SKM-1 treated with dmso at 0.1 percent for 144 hours (cell line): ENCODE measurements at regions not wholly inside any gene's neighbourhood (a gene's known extent, or its start where the extent isn't known, plus 50 kb on each side); places are given as distances from the start of the nearest gene placed in this dataset.
"Not testable (repeated sequence)": the region's sequence is repeated elsewhere in the genome, so short reads cannot be mapped to it uniquely, and the experiment has no call there.

Experiments
- DNase-seq: peaks from one replicate; lab custom pipeline; 2025; ENCODE audit not compliant: unreplicated experiment; lab: John Stamatoyannopoulos, UW

DNA sequence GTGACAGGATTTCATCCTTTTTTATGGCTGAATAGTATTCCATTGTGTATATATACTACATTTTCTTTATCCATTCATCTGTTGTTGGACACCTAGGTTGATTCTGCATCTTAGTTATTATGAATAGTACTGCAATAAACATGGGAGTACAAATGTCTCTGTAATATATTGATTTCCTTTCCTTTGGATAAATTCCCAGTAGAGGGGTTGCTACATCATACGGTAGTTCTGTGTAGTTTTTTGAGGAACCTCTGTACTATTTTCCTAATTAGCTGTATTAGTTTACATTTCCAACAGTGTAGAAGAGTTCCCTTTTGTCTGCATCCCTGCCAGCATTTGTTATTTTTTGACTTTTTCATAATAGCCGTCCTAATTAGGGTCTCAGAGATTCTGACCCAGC lies 201.3 kb downstream of the GIPC2 start:
- DNase-seq: no peak

GRCh38 chr1:78250201-78250600 lies 204.4 kb downstream of the GIPC2 start:
- no peak for DNase-seq

DNA sequence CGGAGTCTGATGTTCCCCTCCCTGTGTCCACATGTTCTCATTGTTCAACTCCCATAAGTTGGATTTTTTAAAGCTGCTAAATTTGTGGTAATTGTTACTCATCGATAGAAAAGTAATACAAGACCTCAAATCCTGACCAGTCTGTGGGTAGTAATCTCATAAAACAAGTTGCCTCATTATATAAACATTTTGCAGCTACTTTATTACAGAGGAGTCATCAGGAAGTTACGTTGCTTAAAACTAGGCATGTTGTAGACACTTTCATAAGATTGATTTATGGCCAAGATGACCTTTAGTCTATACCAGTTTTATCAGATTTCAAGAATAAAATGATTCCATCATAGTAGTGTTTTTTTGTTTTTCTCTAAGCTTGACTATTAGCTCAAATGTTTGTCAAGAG lies 208.8 kb downstream of the GIPC2 start:
- DNase-seq: no peak

GRCh38 chr1:78255383-78255782 lies 209.6 kb downstream of the GIPC2 start:
- no peak for DNase-seq

GRCh38 chr1:78255846-78256245 lies 210.1 kb downstream of the GIPC2 start:
- no peak for DNase-seq

- no peak for DNase-seq
Measured at GRCh38 chr1:78263459-78263858, 217.7 kb downstream of the GIPC2 start.

GRCh38 chr1:78263946-78264345 lies 218.2 kb downstream of the GIPC2 start:
- DNase-seq: no peak

- no peak for DNase-seq
Measured at GRCh38 chr1:78267513-78268218, 221.9 kb downstream of the GIPC2 start.

- DNase-seq: no peak
Measured at GRCh38 chr1:78269591-78269990, 221.2 kb upstream of the PTGFR start.

GRCh38 chr1:78271423-78271822 lies 219.4 kb upstream of the PTGFR start:
- not testable (repeated sequence) for DNase-seq

DNA sequence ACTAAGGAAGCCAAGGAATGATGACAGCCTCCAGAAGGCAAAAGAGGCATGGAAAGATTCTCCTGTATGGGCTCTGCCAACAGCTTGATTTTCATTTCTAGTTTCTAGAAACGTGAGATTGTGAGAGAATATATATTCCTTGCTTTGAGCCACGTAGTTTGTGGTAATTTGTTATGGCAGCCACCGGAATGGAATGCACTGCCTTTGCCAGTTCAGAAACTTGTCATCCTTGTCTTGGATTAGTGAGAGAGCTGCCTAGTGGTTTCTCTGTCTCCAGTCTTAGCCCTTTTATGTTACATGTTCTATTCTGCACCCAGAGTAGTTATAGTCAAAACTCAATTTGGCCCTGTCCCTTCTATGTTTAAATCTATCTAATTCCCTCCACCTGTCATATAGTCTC lies 216.0 kb upstream of the PTGFR start:
- no peak for DNase-seq

DNA sequence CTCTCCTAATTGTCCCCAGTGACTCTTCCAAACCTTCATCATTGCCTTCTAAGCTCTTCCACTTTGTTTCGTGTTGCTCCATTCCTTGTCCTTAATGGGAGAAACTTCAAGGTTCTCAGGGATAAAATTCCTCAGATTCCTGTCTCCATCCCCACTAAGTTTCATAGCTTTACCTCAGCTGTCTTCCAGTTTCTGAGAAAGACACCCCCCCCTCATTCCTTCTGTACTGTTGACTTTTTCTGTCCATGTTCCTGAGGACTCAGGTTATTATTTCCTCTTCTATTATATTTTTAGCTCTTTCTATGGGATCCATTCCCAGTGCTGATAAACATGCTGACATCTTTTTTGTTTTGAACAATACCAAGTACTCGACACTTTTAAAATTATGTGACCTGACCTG lies 215.3 kb upstream of the PTGFR start:
- DNase-seq: no peak

- DNase-seq: no peak
Measured at GRCh38 chr1:78275906-78276685, 214.7 kb upstream of the PTGFR start.

GRCh38 chr1:78277253-78277652 lies 213.5 kb upstream of the PTGFR start:
- DNase-seq: peak; percentile 47

- no peak for DNase-seq
Measured at GRCh38 chr1:78279051-78279450, 211.7 kb upstream of the PTGFR start.

DNA sequence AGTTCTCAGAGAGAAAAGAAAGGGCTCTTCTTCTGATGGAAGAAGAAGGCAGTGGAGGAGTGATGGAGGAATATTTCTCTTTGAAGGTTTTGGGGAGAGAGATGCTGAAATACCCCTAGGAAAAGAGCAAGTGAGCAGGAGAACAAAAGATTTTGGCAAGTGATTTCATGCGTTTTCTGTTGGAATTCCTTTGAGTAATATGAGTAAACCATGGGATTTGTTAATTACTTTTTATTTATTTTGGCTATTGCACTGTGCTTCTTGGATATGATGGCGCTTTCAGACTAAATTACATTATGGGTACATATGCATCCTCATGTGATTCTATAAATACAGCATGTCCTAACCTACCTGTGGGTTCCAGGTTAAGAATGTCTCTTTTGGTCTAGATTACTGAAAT lies 210.1 kb upstream of the PTGFR start:
- DNase-seq: no peak

DNA sequence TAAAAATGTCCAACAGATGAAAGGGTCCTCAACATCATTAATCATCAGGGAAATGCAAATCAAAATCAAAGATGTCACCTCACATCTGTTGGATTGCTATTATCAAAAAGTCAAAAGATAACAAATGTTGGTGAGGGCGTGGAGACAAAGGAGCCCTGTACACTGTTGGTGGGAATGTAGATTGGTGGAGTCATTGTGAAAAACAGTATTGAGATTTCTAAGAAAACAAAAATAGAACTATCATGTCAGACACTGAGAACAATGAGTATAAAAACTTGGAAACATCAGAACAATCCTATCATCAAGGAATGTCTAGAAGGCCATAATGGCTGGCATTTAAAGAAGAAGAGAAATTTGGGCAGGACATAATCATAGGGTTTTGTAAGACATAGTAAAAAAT lies 209.2 kb upstream of the PTGFR start:
- DNase-seq: no peak

DNA sequence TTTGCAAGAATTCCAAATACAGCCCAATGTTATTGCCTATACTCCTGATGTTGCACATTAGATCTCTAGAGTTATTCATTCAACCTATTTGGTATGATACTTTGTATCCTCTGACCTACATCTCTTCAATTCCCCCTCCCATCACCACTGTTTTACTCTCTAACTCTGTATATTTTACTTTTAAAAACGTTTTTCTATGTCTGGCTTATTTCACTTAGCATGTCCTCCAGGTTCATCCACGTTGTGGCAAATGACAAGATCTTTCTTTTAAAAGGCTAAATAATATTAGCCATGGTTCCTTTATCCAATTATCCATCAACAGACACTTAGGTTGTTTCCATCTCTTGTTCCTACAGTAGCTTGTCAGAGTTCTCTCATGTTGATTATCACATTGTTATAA lies 207.1 kb upstream of the PTGFR start:
- no peak for DNase-seq

- no peak for DNase-seq
Measured at GRCh38 chr1:78284354-78284753, 206.4 kb upstream of the PTGFR start.

GRCh38 chr1:78286686-78287085 lies 204.1 kb upstream of the PTGFR start:
- no peak for DNase-seq

DNA sequence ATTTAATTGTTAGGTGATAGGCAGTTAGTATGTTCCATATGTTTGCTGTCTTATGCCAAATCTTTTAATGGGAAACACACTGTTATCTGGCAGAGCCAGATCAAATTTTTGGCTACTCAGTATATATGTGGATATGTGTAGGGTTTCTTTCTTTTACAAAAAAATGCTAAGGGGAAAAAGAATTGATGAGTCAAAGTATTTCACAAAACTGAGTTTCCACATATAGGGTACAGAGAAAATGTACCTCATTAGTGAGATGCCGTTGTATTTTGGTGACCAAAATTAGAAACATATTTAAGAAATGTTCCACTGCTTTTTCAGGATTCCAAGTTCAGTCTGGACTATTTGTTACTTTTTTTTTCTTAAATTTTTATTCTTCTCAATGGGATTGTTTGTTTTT lies 201.2 kb upstream of the PTGFR start:
- no peak for DNase-seq

DNA sequence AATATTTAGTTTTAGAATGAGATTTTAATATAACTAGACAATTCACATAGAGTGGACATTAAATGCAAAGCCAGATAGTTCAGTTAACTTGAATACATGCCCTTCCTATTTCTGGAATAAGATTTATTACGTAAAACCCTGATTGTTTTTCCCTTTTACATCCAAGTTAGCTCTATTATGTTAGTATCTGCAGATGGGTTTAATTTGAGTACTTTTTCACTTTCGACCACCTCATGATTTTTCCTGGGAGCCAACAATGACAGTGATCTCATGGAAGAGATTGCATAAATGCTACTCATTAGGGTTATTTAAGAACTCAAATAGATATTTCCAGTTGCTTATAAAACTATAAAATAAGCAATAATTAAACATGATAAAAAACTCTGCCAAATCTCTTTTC lies 199.4 kb upstream of the PTGFR start:
- no peak for DNase-seq

DNA sequence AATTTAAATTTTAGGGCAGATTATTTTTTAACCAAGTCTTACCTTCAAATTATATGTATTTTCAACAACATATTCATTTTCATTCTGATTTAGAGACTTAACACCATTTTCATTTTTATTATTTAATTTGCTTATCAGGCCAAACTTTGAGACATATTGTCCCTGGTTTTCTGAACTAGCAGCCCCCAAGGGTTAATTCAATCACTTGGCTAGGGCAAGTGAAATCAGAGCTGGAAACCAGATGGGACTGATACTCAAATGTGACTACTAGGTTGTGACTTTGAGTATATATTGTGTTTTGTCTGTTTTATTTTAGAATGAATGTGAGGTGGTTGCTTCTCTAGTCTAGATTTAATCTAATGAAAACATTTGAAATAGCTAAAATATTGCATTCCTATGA lies 198.9 kb upstream of the PTGFR start:
- no peak for DNase-seq
